IMR-90 (cell line): ENCODE measurements at regions not wholly inside any gene's neighbourhood (a gene's known extent, or its start where the extent isn't known, plus 50 kb on each side); places are given as distances from the start of the nearest gene placed in this dataset.

ENCODE experiments used
- ATAC-seq: fragments of 200-7000 bp; cut with Tn5 transposase; 2 replicates; pipeline ENCODE4 v1.9.1; 2020; ENCODE audit warnings: low read depth, mild to moderate bottlenecking, moderate library complexity
- BruUV-seq: library from RNA; stranded (reverse); fragments of 400-500 nt; replicated peaks from 2 replicates; lab custom pipeline; 2021; lab: Mats Ljungman, UMichigan
- CTCF ChIA-PET: fragments of 300-600 bp; formaldehyde crosslinking; extraction: SDS; loops from one replicate; lab custom pipeline; 2021; ENCODE audit warnings: antibody characterized with exemption; lab: Yijun Ruan, JAX
- POLR2A ChIA-PET: fragments of 300-600 bp; sonication (Branson Sonifier 250); formaldehyde crosslinking; loops from one replicate; lab custom pipeline; 2022; ENCODE audit warnings: antibody characterized with exemption; ENCODE audit not compliant: unreplicated experiment; lab: Charles Lee
- DNase-seq: peaks from one replicate; pipeline ENCODE4 v3.0.0; 2013
- H2AFZ ChIP-seq: replicated peaks from 2 replicates; pipeline ENCODE3; 2013; ENCODE audit warnings: low read length, mild to moderate bottlenecking; ENCODE audit not compliant: poor library complexity
- H2AK5ac ChIP-seq: 2 replicates; pipeline ENCODE4 v1.6.1; 2013; ENCODE audit warnings: low read depth, low read length, inconsistent platforms
- H2AK9ac ChIP-seq: replicated peaks from 2 replicates; pipeline ENCODE3; 2013; ENCODE audit warnings: mild to moderate bottlenecking, low read depth, low read length, moderate library complexity; ENCODE audit not compliant: poor library complexity
- H2BK120ac ChIP-seq: 2 replicates; pipeline ENCODE4 v1.6.1; 2013; ENCODE audit warnings: low read depth, low read length, inconsistent platforms
- H2BK15ac ChIP-seq: 3 replicates; pipeline ENCODE4 v1.6.1; 2013; ENCODE audit warnings: low read depth, low read length, inconsistent platforms
- H2BK20ac ChIP-seq: 2 replicates; pipeline ENCODE4 v1.6.1; 2013; ENCODE audit warnings: low read depth, mild to moderate bottlenecking, inconsistent platforms, low read length, moderate library complexity
- H2BK5ac ChIP-seq: 2 replicates; pipeline ENCODE4 v1.6.1; 2013; ENCODE audit warnings: mild to moderate bottlenecking, low read depth, low read length, inconsistent platforms; ENCODE audit not compliant: poor library complexity, severe bottlenecking
- H3K14ac ChIP-seq: replicated peaks from 2 replicates; pipeline ENCODE4 v1.6.1; 2013; ENCODE audit warnings: low read depth, low read length, inconsistent platforms
- H3K18ac ChIP-seq: 2 replicates; pipeline ENCODE4 v1.6.1; 2013; ENCODE audit warnings: low read depth, low read length, control low read depth
- H3K23ac ChIP-seq: 2 replicates; pipeline ENCODE4 v1.6.1; 2013; ENCODE audit warnings: low read depth, low read length, inconsistent platforms
- H3K27ac ChIP-seq: 2 replicates; pipeline ENCODE4 v1.5.1; 2013; ENCODE audit warnings: mild to moderate bottlenecking, control low read depth, low read length; ENCODE audit not compliant: insufficient read depth
- H3K27me3 ChIP-seq: 2 replicates; pipeline ENCODE4 v1.6.1; 2013; ENCODE audit warnings: low read length; ENCODE audit not compliant: control insufficient read depth, insufficient read depth
- H3K36me3 ChIP-seq: 2 replicates; pipeline ENCODE4 v1.6.1; 2013; ENCODE audit warnings: low read length, mixed read lengths; ENCODE audit not compliant: control insufficient read depth, insufficient read depth
- H3K4ac ChIP-seq: 2 replicates; pipeline ENCODE4 v1.6.1; 2013; ENCODE audit warnings: low read depth, low read length, inconsistent platforms
- H3K4me1 ChIP-seq: 2 replicates; pipeline ENCODE4 v1.6.1; 2013; ENCODE audit warnings: low read length, mixed read lengths; ENCODE audit not compliant: control insufficient read depth, insufficient read depth
- H3K4me2 ChIP-seq: 2 replicates; pipeline ENCODE4 v1.6.1; 2013; ENCODE audit warnings: low read depth, mild to moderate bottlenecking, control low read depth, low read length, moderate library complexity
- H3K4me3 ChIP-seq: 2 replicates; pipeline ENCODE4 v1.5.1; 2013; ENCODE audit warnings: low read depth, mild to moderate bottlenecking, control low read depth, low read length, moderate library complexity; ENCODE audit not compliant: insufficient read depth
- H3K56ac ChIP-seq: 2 replicates; pipeline ENCODE4 v1.6.1; 2013; ENCODE audit warnings: low read length, inconsistent platforms; ENCODE audit not compliant: insufficient read depth; ENCODE audit errors: extremely low read depth
- H3K79me1 ChIP-seq, 2 experiments: 2 replicates each; pipeline ENCODE4 v1.6.1; 2013; ENCODE audit warnings: low read length in 2 of 2, inconsistent platforms in 1 of 2, low read depth in 1 of 2
- H3K9ac ChIP-seq: 2 replicates; pipeline ENCODE4 v1.6.1; 2013; ENCODE audit warnings: low read depth, low read length, control low read depth
- H3K9me1 ChIP-seq: 2 replicates; pipeline ENCODE4 v1.6.1; 2013; ENCODE audit warnings: low read length, inconsistent platforms; ENCODE audit not compliant: insufficient read depth
- H3K9me3 ChIP-seq: 2 replicates; pipeline ENCODE4 v1.6.1; 2013; ENCODE audit warnings: low read length; ENCODE audit not compliant: control insufficient read depth, insufficient read depth
- H4K20me1 ChIP-seq: 2 replicates; pipeline ENCODE4 v1.6.1; 2013; ENCODE audit warnings: low read length, inconsistent platforms; ENCODE audit not compliant: insufficient read depth
- H4K5ac ChIP-seq: 2 replicates; pipeline ENCODE4 v1.6.1; 2013; ENCODE audit warnings: mild to moderate bottlenecking, low read depth, low read length, control low read depth
- H4K8ac ChIP-seq, 2 experiments: 2 replicates each; pipeline ENCODE4 v1.6.1; 2013; ENCODE audit warnings: low read depth in 2 of 2, low read length in 2 of 2, control low read depth in 1 of 2, inconsistent platforms in 1 of 2
- H4K91ac ChIP-seq: 2 replicates; pipeline ENCODE4 v1.6.1; 2013; ENCODE audit warnings: low read depth, low read length, inconsistent platforms; ENCODE audit not compliant: insufficient read depth
- BHLHE40 ChIP-seq: fragments of 150-350 bp; IDR thresholded peaks from 2 replicates; pipeline ENCODE4 v1.6.1; 2016; ENCODE audit warnings: mild to moderate bottlenecking, low read depth, low read length
- CEBPB ChIP-seq: IDR thresholded peaks from 2 replicates; pipeline ENCODE4 v1.6.1; 2012; ENCODE audit warnings: low read depth, low read length, improper control_type of control experiment
- CHD1 ChIP-seq: IDR thresholded peaks from 2 replicates; pipeline ENCODE4 v1.6.1; 2012; ENCODE audit warnings: low read depth, low read length, improper control_type of control experiment
- FOS ChIP-seq: fragments of 150-350 bp; IDR thresholded peaks from 2 replicates; pipeline ENCODE4 v1.6.1; 2016; ENCODE audit warnings: low read depth, low read length
- MAFK ChIP-seq: IDR thresholded peaks from 2 replicates; pipeline ENCODE4 v1.6.1; 2012; ENCODE audit warnings: low read depth, low read length, improper control_type of control experiment
- MAZ ChIP-seq: IDR thresholded peaks from 2 replicates; pipeline ENCODE4 v1.6.1; 2012; ENCODE audit warnings: low read depth, mild to moderate bottlenecking, low read length, improper control_type of control experiment, moderate library complexity, borderline replicate concordance
- MXI1 ChIP-seq: IDR thresholded peaks from 2 replicates; pipeline ENCODE4 v1.6.1; 2012; ENCODE audit warnings: low read depth, mild to moderate bottlenecking, low read length, moderate library complexity, borderline replicate concordance
- NFE2L2 ChIP-seq: fragments of 150-350 bp; IDR thresholded peaks from 2 replicates; pipeline ENCODE4 v1.6.1; 2016; ENCODE audit warnings: low read depth, mild to moderate bottlenecking, low read length
- POLR2A ChIP-seq: IDR thresholded peaks from 2 replicates; pipeline ENCODE4 v1.6.1; 2012; ENCODE audit warnings: mild to moderate bottlenecking, low read depth, low read length
- RAD21 ChIP-seq: IDR thresholded peaks from 2 replicates; pipeline ENCODE4 v1.6.1; 2012; ENCODE audit warnings: low read length, improper control_type of control experiment
- RCOR1 ChIP-seq: IDR thresholded peaks from 2 replicates; pipeline ENCODE4 v1.6.1; 2012; ENCODE audit warnings: mild to moderate bottlenecking, low read length, improper control_type of control experiment; ENCODE audit not compliant: insufficient replicate concordance
- RFX5 ChIP-seq: IDR thresholded peaks from 2 replicates; pipeline ENCODE4 v1.8.0; 2012; ENCODE audit warnings: low read depth, mild to moderate bottlenecking, low read length, moderate library complexity
- SMC3 ChIP-seq: fragments of 150-350 bp; IDR thresholded peaks from 2 replicates; pipeline ENCODE4 v1.6.1; 2016; ENCODE audit warnings: low read depth, mild to moderate bottlenecking, antibody characterized with exemption, low read length, moderate library complexity
- WGBS, 2 experiments: methylation state at CpG; one replicate each; pipeline versions ENCODE4 v1.1.5 to v1.1.7; 2013; ENCODE audit warnings: missing lambda C conversion rate in 2 of 2; ENCODE audit not compliant: insufficient read length in 1 of 2; ENCODE audit errors: extremely low coverage in 2 of 2; 5-methylcytosine and 5-hydroxymethylcytosine counted together
- dilution Hi-C: fragments of 300-500 bp; cut with HindIII; formaldehyde crosslinking; loops from one replicate; pipeline ENCODE4 v1.14.3; 2018; ENCODE audit warnings: low sequenced_read_pairs; ENCODE audit not compliant: unreplicated experiment
- in situ Hi-C: fragments of 300-500 bp; cut with MboI; formaldehyde crosslinking; loops from 3 replicates; pipeline ENCODE4 v1.14.3; 2019; ENCODE audit warnings: low sequenced_read_pairs, inconsistent platforms, mixed read lengths
- intact Hi-C: fragments of 100-400 bp; cut with micrococcal nuclease; formaldehyde crosslinking; loops from 2 replicates; pipeline ENCODE4 v1.10.0; 2022
- TF ChIP-seq, protein P1 (sequence below): fragments of 150-350 bp; IDR thresholded peaks from 2 replicates; pipeline ENCODE4 v1.6.1; 2016; ENCODE audit warnings: low read depth, mild to moderate bottlenecking, low read length, moderate library complexity, borderline replicate concordance
- TF ChIP-seq, protein P2 (sequence below): conservative IDR thresholded peaks from 2 replicates; pipeline ENCODE4 v1.5.1; 2012; ENCODE audit warnings: mild to moderate bottlenecking, low read depth, low read length, improper control_type of control experiment
- TF ChIP-seq, protein P3 (sequence below): fragments of 150-350 bp; IDR thresholded peaks from 2 replicates; pipeline ENCODE4 v1.6.1; 2017; ENCODE audit warnings: mild to moderate bottlenecking, antibody characterized with exemption, low read length, low read depth

GRCh38 chr2:145316496-145316895 is 796.6 kb upstream of the ZEB2 start:
- intact Hi-C loops = no loop called here
- H2AFZ ChIP-seq = no peak overlapping the region
- no peaks in the 10 kb centered on the region for H3K79me1 ChIP-seq
- no peak overlapping the region for H3K9ac ChIP-seq
- no CpG with 5 or more reads among the region's 1 CpG for WGBS, 2 experiments
- CTCF ChIA-PET = no interaction called here
- no peak overlapping the region for H3K4me3 ChIP-seq
- no peak overlapping the region for H3K56ac ChIP-seq
- dilution Hi-C loops = no loop called here
- H4K20me1 ChIP-seq = no peaks in the 10 kb centered on the region
- H3K18ac ChIP-seq = no peak overlapping the region
- BruUV-seq = no TSS peak
- no peak overlapping the region for H2BK20ac ChIP-seq
- H4K5ac ChIP-seq = no peak overlapping the region
- no peaks in the 10 kb centered on the region for H3K9me3 ChIP-seq
- H3K36me3 ChIP-seq = no peaks in the 10 kb centered on the region
- H3K4me2 ChIP-seq = no peak overlapping the region
- no peak overlapping the region for H4K91ac ChIP-seq
- in situ Hi-C loops = no loop called here
- DNase-seq (no peak), ATAC-seq (no peak)
- no peak overlapping the region for H2AK9ac ChIP-seq
- no peak overlapping the region for H3K23ac ChIP-seq
- H3K4ac ChIP-seq = no peak overlapping the region
- H3K27ac ChIP-seq = no peak overlapping the region
- TF ChIP-seq, protein P1, sequence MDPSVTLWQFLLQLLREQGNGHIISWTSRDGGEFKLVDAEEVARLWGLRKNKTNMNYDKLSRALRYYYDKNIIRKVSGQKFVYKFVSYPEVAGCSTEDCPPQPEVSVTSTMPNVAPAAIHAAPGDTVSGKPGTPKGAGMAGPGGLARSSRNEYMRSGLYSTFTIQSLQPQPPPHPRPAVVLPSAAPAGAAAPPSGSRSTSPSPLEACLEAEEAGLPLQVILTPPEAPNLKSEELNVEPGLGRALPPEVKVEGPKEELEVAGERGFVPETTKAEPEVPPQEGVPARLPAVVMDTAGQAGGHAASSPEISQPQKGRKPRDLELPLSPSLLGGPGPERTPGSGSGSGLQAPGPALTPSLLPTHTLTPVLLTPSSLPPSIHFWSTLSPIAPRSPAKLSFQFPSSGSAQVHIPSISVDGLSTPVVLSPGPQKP = no peak
- TF ChIP-seq BHLHE40 = no peak
- no peak for TF ChIP-seq MXI1
- no peak for TF ChIP-seq RAD21
- TF ChIP-seq CEBPB = no peak
- no peak for TF ChIP-seq RFX5
- TF ChIP-seq, protein P2, sequence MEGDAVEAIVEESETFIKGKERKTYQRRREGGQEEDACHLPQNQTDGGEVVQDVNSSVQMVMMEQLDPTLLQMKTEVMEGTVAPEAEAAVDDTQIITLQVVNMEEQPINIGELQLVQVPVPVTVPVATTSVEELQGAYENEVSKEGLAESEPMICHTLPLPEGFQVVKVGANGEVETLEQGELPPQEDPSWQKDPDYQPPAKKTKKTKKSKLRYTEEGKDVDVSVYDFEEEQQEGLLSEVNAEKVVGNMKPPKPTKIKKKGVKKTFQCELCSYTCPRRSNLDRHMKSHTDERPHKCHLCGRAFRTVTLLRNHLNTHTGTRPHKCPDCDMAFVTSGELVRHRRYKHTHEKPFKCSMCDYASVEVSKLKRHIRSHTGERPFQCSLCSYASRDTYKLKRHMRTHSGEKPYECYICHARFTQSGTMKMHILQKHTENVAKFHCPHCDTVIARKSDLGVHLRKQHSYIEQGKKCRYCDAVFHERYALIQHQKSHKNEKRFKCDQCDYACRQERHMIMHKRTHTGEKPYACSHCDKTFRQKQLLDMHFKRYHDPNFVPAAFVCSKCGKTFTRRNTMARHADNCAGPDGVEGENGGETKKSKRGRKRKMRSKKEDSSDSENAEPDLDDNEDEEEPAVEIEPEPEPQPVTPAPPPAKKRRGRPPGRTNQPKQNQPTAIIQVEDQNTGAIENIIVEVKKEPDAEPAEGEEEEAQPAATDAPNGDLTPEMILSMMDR = no peak
- no peak for TF ChIP-seq POLR2A
- no peak for TF ChIP-seq NFE2L2
- no peak for TF ChIP-seq RCOR1
- no peak for TF ChIP-seq MAZ
- TF ChIP-seq MAFK = no peak
- no peak for TF ChIP-seq CHD1
- TF ChIP-seq, protein P3, sequence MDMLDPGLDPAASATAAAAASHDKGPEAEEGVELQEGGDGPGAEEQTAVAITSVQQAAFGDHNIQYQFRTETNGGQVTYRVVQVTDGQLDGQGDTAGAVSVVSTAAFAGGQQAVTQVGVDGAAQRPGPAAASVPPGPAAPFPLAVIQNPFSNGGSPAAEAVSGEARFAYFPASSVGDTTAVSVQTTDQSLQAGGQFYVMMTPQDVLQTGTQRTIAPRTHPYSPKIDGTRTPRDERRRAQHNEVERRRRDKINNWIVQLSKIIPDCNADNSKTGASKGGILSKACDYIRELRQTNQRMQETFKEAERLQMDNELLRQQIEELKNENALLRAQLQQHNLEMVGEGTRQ = no peak
- no peak for TF ChIP-seq SMC3
- no peak for TF ChIP-seq FOS
- H2AK5ac ChIP-seq = no peak overlapping the region
- no peak overlapping the region for H2BK120ac ChIP-seq
- no peak overlapping the region for H2BK5ac ChIP-seq
- no peak overlapping the region for H4K8ac ChIP-seq
- H3K27me3 ChIP-seq = no peaks in the 10 kb centered on the region
- POLR2A ChIA-PET = no interaction called here
- no peak overlapping the region for H3K14ac ChIP-seq
- H2BK15ac ChIP-seq = no peak overlapping the region
- H3K4me1 ChIP-seq = no peaks in the 10 kb centered on the region
- H3K9me1 ChIP-seq = no peaks in the 10 kb centered on the region
